ENCODE measurements at regions not wholly inside any gene's neighbourhood (a gene's known extent, or its start where the extent isn't known, plus 50 kb on each side); places are given as distances from the start of the nearest gene placed in this dataset.
A peak's percentile ranks its signal among the peaks of the same experiment; 100 is the strongest.
"Not testable (repeated sequence)": the region's sequence is repeated elsewhere in the genome, so short reads cannot be mapped to it uniquely, and the experiment has no call there.

- H3K4me1 Mint-ChIP-seq: peaks cover 13% of the 10 kb centered on the region
- not testable (repeated sequence) for ATAC-seq; H3K36me3 Mint-ChIP-seq; DNase-seq (ENCODE audit: low spot score in 2 of 2); H3K9me3 Mint-ChIP-seq; H3K27ac Mint-ChIP-seq; H3K4me3 Mint-ChIP-seq
These were observed 51.0 kb upstream of the CDYL start for GRCh38 chr6:4725136-4725760.

GRCh38 chr6:4724727-4725126, 51.5 kb upstream of the CDYL start:
- H3K36me3 Mint-ChIP-seq; H3K27ac Mint-ChIP-seq; H3K9me3 Mint-ChIP-seq; DNase-seq (ENCODE audit: low spot score in 2 of 2); ATAC-seq; H3K4me3 Mint-ChIP-seq: not testable (repeated sequence)
- peaks cover 13% of the 10 kb centered on the region for H3K4me1 Mint-ChIP-seq

GRCh38 chr6:4723383-4723782, 52.8 kb upstream of the CDYL start:
- ATAC-seq (no peak), DNase-seq (ENCODE audit: low spot score in 2 of 2) (no peak)
- Mint-ChIP-seq H3K27ac (peak overlapping the region; percentile 66), H3K4me1 (peaks cover 11% of the 10 kb centered on the region), H3K36me3 (no peaks in the 10 kb centered on the region), H3K4me3 (no peak overlapping the region), H3K9me3 (no peaks in the 10 kb centered on the region)

- H3K36me3 Mint-ChIP-seq; ATAC-seq; DNase-seq (ENCODE audit: low spot score in 2 of 2); H3K4me3 Mint-ChIP-seq; H3K27ac Mint-ChIP-seq; H3K9me3 Mint-ChIP-seq; H3K4me1 Mint-ChIP-seq: not testable (repeated sequence)
These were observed 54.8 kb upstream of the CDYL start for GRCh38 chr6:4721368-4721767.

- Mint-ChIP-seq H3K27ac (no peak overlapping the region), H3K4me1 (peaks cover 8% of the 10 kb centered on the region), H3K9me3 (peaks cover 2% of the 10 kb centered on the region), H3K4me3 (no peak overlapping the region), H3K36me3 (no peaks in the 10 kb centered on the region)
- DNase-seq (ENCODE audit: low spot score in 2 of 2): no peak
- ATAC-seq: no peak
These were observed 56.7 kb upstream of the CDYL start for GRCh38 chr6:4719491-4719890.

- no peak overlapping the region for H3K4me3 Mint-ChIP-seq
- DNase-seq (ENCODE audit: low spot score in 2 of 2): no peak
- H3K4me1 Mint-ChIP-seq: peaks cover 8% of the 10 kb centered on the region
- H3K9me3 Mint-ChIP-seq: peaks cover 2% of the 10 kb centered on the region
- no peaks in the 10 kb centered on the region for H3K36me3 Mint-ChIP-seq
- H3K27ac Mint-ChIP-seq: no peak overlapping the region
- no peak for ATAC-seq
These were observed 58.3 kb upstream of the CDYL start for GRCh38 chr6:4717856-4718255.

DNA sequence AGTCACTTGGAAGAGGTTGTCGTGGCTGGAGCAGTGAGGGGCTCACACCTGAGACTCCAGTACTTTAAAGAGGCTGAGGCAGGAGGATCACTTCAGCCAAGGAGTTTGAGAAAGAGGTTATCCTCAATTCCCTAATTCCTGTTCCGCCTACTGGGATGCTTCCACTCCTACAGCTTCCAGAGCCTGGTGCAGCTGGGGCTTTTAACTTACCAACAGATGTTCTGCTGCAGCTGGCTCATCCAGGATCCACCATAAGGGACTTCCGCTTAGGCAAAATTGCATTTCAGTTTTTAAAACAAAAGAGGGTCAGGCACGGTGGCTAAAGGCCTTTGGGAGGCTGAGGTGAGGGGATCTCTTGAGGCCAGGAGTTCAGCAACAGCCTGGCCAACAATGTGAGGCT, 59.1 kb upstream of the CDYL start:
- ATAC-seq: no peak
- Mint-ChIP-seq H3K9me3 (peaks cover 2% of the 10 kb centered on the region), H3K4me1 (peaks cover 8% of the 10 kb centered on the region), H3K36me3 (no peaks in the 10 kb centered on the region), H3K27ac (no peak overlapping the region), H3K4me3 (no peak overlapping the region)
- no peak for DNase-seq (ENCODE audit: low spot score in 2 of 2)

GRCh38 chr6:4714961-4715501, 61.2 kb upstream of the CDYL start:
- H3K4me1 Mint-ChIP-seq: peaks cover 8% of the 10 kb centered on the region
- no peak overlapping the region for H3K4me3 Mint-ChIP-seq
- ATAC-seq: peak; percentile 31
- peaks cover 2% of the 10 kb centered on the region for H3K9me3 Mint-ChIP-seq
- no peak overlapping the region for H3K27ac Mint-ChIP-seq
- DNase-seq (ENCODE audit: low spot score in 2 of 2): no peak
- no peaks in the 10 kb centered on the region for H3K36me3 Mint-ChIP-seq

DNA sequence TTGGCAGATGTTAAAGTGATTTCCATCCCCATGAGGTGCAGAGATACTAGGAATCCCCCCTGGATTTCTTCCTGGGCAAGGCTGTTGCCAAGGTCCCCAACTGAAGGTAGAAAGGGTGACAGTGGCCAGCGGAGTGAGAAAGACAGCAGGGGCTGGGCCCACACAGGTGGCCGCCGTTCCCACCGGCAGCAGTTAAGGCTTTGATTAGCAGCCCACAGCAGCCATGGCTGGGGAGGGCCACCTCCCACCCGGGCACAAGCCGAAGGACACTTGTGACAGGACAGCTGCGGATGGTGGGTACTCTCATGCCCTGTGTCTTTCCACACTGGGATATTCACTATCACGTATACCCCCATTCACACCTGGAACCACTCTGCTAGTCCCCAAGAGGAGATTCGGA, 63.9 kb upstream of the CDYL start:
- ATAC-seq (peak; percentile 24), DNase-seq (ENCODE audit: low spot score in 2 of 2) (no peak)
- Mint-ChIP-seq H3K4me1 (peaks cover 8% of the 10 kb centered on the region), H3K4me3 (no peak overlapping the region), H3K36me3 (no peaks in the 10 kb centered on the region), H3K27ac (no peak overlapping the region), H3K9me3 (peaks cover 2% of the 10 kb centered on the region)

DNA sequence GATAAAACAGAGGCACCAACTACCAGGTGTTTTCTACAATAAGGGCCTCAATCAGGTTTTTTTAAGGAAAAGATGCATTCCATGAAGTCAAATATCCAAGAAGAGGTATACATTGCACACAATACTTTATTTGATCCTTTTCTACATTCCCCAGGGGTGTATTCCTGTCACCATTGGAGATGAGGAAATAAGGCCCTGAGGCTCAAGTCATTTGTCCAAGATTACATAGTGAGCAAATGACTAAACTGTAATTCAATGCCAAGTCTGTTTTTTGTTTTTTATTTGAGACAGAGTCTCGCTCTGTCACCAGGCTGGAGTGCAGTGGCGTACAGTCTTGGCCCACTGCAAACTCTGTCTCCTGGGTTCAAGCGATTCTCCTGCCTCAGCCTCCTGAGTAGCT, 69.2 kb upstream of the CDYL start:
- ATAC-seq (no peak), DNase-seq (ENCODE audit: low spot score in 2 of 2) (no peak)
- no peaks in the 10 kb centered on the region for H3K36me3 Mint-ChIP-seq
- H3K27ac Mint-ChIP-seq: no peak overlapping the region
- no peaks in the 10 kb centered on the region for H3K9me3 Mint-ChIP-seq
- no peak overlapping the region for H3K4me3 Mint-ChIP-seq
- no peaks in the 10 kb centered on the region for H3K4me1 Mint-ChIP-seq

DNA sequence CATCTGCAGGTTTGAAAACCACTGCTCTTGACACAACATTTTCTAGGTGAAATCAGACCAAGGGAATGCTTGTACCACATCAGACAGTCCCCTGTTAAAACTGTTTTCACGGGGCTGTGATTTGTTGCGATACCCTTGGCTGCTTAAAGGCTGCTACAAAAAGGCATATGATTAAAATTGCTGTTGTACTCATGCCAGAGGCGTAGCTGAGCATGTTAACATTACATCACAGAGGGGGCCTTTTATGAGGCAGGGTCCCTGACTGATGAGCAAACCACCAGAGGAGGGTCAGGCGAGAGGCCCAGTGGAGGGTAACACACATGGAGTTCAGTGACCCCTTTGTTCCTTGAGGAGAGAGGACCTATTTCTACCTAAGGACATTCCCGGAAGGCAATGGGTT, 70.4 kb upstream of the CDYL start:
- Mint-ChIP-seq H3K27ac (no peak overlapping the region), H3K4me3 (no peak overlapping the region), H3K9me3 (no peaks in the 10 kb centered on the region), H3K36me3 (no peaks in the 10 kb centered on the region), H3K4me1 (no peaks in the 10 kb centered on the region)
- DNase-seq (ENCODE audit: low spot score in 2 of 2): no peak
- ATAC-seq: no peak

DNA sequence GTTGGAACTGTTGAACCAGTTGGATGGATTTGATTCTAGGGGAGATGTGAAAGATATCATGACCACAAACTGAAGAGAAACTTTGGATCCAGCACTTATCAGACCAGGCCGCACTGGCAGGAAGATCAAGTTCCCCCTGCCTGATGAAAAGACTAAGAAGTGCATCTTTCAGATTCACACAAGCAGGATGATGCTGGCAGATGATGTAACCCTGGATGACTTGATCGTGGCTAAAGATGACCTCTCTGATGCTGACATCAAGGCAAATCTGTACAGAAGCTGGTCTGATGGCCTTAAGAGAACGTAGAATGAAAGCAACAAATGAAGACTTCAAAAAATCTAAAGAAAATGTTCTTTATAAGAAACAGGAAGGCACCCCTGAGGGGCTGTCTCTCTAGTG, 72.8 kb upstream of the CDYL start:
- ATAC-seq (no peak), DNase-seq (ENCODE audit: low spot score in 2 of 2) (no peak)
- no peaks in the 10 kb centered on the region for H3K9me3 Mint-ChIP-seq
- H3K27ac Mint-ChIP-seq: no peak overlapping the region
- H3K36me3 Mint-ChIP-seq: no peaks in the 10 kb centered on the region
- H3K4me3 Mint-ChIP-seq: no peak overlapping the region
- H3K4me1 Mint-ChIP-seq: no peaks in the 10 kb centered on the region

- Mint-ChIP-seq H3K4me3 (no peak overlapping the region), H3K36me3 (no peaks in the 10 kb centered on the region), H3K9me3 (no peaks in the 10 kb centered on the region), H3K27ac (no peak overlapping the region), H3K4me1 (no peaks in the 10 kb centered on the region)
- DNase-seq (ENCODE audit: low spot score in 2 of 2): no peak
- ATAC-seq: no peak
These were observed 77.1 kb upstream of the CDYL start for GRCh38 chr6:4698901-4699659.

GRCh38 chr6:4693173-4693970, 82.8 kb upstream of the CDYL start:
- no peak overlapping the region for H3K27ac Mint-ChIP-seq
- H3K4me1 Mint-ChIP-seq: no peaks in the 10 kb centered on the region
- H3K9me3 Mint-ChIP-seq: peaks cover 3% of the 10 kb centered on the region
- ATAC-seq (no peak), DNase-seq (ENCODE audit: low spot score in 2 of 2) (no peak)
- no peak overlapping the region for H3K4me3 Mint-ChIP-seq
- no peaks in the 10 kb centered on the region for H3K36me3 Mint-ChIP-seq

DNA sequence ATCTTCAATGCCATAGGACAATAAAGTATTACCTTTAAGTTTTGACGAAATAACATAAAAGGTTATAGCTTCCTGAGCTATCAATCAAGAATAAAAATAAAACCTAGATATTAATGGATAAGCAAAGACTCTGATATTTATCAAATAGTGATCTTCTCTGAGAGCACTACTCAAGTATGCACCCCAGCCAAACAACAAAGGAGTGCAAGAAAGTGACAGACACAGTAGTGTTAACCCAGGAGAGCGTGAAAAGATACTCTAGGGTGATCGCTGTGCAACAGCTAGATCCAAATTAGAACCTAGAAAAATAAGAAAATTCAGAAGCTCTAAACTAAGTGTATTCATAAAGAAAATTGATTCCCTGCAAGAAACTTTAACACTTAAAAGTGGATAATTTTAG, 83.5 kb upstream of the CDYL start:
- no peaks in the 10 kb centered on the region for H3K36me3 Mint-ChIP-seq
- peaks cover 5% of the 10 kb centered on the region for H3K4me1 Mint-ChIP-seq
- peaks cover 3% of the 10 kb centered on the region for H3K9me3 Mint-ChIP-seq
- no peak overlapping the region for H3K4me3 Mint-ChIP-seq
- ATAC-seq: no peak
- no peak overlapping the region for H3K27ac Mint-ChIP-seq
- no peak for DNase-seq (ENCODE audit: low spot score in 2 of 2)
